Heart right ventricle (tissue), 16 donors: ENCODE measurements at regions not wholly inside any gene's neighbourhood (a gene's known extent, or its start where the extent isn't known, plus 50 kb on each side); places are given as distances from the start of the nearest gene placed in this dataset.

Experiments used
- ATAC-seq, 8 donors: fragments of 200-7000 bp; cut with Tn5 transposase; one replicate each; pipeline ENCODE4 v1.9.1; 2020; ENCODE audit warnings: mild to moderate bottlenecking in 8 of 8, moderate library complexity in 8 of 8, moderate number of reproducible peaks in 1 of 8
- DNase-seq, 2 donors: peaks; one replicate each; pipeline ENCODE4 v3.0.0-alpha.2; 2020
- H3K27ac ChIP-seq, 10 donors: fragments of 200-600 bp; sonication (generic) in 2 of 10; one replicate each; pipeline versions ENCODE4 v1.5.0 to v1.8.0; 2020 to 2022; ENCODE audit warnings: mild to moderate bottlenecking in 3 of 10
- H3K27me3 ChIP-seq, 7 donors: fragments of 200-600 bp; one replicate each; pipeline ENCODE4 v1.8.0; 2021 to 2022; ENCODE audit warnings: mild to moderate bottlenecking in 2 of 7
- H3K36me3 ChIP-seq, 9 donors: fragments of 200-600 bp; sonication (generic) in 1 of 9; one replicate each; pipeline versions ENCODE4 v1.5.0 to v1.8.0; 2020 to 2022; ENCODE audit warnings: mild to moderate bottlenecking in 2 of 9
- H3K4me1 ChIP-seq, 9 donors: fragments of 200-600 bp; sonication (generic) in 1 of 9; one replicate each; pipeline versions ENCODE4 v1.5.0 to v1.8.0; 2020 to 2022; ENCODE audit warnings: mild to moderate bottlenecking in 4 of 9
- H3K4me3 ChIP-seq, 10 donors: fragments of 200-600 bp; sonication (generic) in 2 of 10; one replicate each; pipeline versions ENCODE4 v1.5.0 to v1.8.0; 2020 to 2022; ENCODE audit warnings: mild to moderate bottlenecking in 7 of 10, moderate library complexity in 2 of 10
- H3K9me3 ChIP-seq, 11 donors: fragments of 200-600 bp in 10 of 11; sonication (generic) in 2 of 11; one replicate each; pipeline versions ENCODE4 v1.5.0 to v1.8.0; 2013 to 2022; ENCODE audit warnings: mild to moderate bottlenecking in 2 of 11, control low read depth in 1 of 11, moderate library complexity in 1 of 11
- CTCF ChIP-seq, 9 donors: fragments of 200-600 bp; sonication (generic) in 2 of 9; IDR thresholded peaks; one replicate each; pipeline versions ENCODE4 v1.5.0 to v1.8.0; 2021 to 2022; ENCODE audit warnings: antibody characterized with exemption in 9 of 9, mild to moderate bottlenecking in 5 of 9, moderate library complexity in 1 of 9
- WGBS, 2 donors: extraction: QIAGEN DNeasy Blood & Tissue Kit; methylation state at CpG; one replicate each; pipeline ENCODE4 v1.1.7; 2013; ENCODE audit warnings: inconsistent platforms in 1 of 2; 5-methylcytosine and 5-hydroxymethylcytosine counted together
- intact Hi-C, 10 donors: fragments of 100-400 bp; cut with DNase I; formaldehyde crosslinking; loops; one replicate each; pipeline versions ENCODE4 v1.11.1 to v1.14.2; 2022
- donor health status: Arrhythmogenic right ventricular cardiomyopathy.
- donor health status: ischemic (EF 13 %, LVEDD 7.1; RV severe dilation, severe dysfunction).
- donor health status: healthy with polysubstance abuse.
- donor health status: DM: no; HTN: yes; CAD: no.
- donor health status: DM: no; HTN: no; CAD: no.
- donor health status: ischemic (EF 25% LVEDD 6.9; RV normal size, moderate dysfunction).
- donor health status: ischemic (EF 25% LVEDD 5.7; RV mildly dilated, moderate dysfunction).
- donor health status: healthy.
- donor health status: DM: yes; HTN: yes; CAD: no.
- donor health status: Ischemic cardiomyopathy.
- donor health status: ischemic (EF 35%, LVEDD 5.7; RV mildly dilated, moderate dysfunction).
- donor health status: nonischemic (EF 11% LVEDD 7.7; RV severe dilation, severe dysfunction).
- donor health status: DM: yes; HTN: yes; CAD: no.
- donor health status: PGD.
- donor health status: ischemic (EF 29% LVEDD 5.4; RV normal size, mild dysfunction).
- donor health status: nonischemic (EF 23%, LVEDD 6.1; RV moderate dilation, normal function).

- Histone ChIP-seq H3K9me3 (peaks cover 0 to 7% (median 0%) of the 10 kb centered on the region in 11 donors), H3K27me3 (no peaks in the 10 kb centered on the region), H3K4me1 (no peaks in the 10 kb centered on the region), H3K27ac (no peak overlapping the region), H3K36me3 (no peaks in the 10 kb centered on the region), H3K4me3 (no peak overlapping the region)
- 86 to 91% methylated on average over 5 of the region's 5 CpGs for WGBS, 2 donors
- no peak for TF ChIP-seq CTCF (IDR thresholded peaks at IDR 0.05)
- DNase-seq (no peak), ATAC-seq (no peak)
- intact Hi-C loops = no loop called here
These were observed 619.2 kb upstream of the C16orf82 start for GRCh38 chr16:26447570-26447969.

- Histone ChIP-seq H3K27me3 (no peaks in the 10 kb centered on the region), H3K36me3 (no peaks in the 10 kb centered on the region), H3K4me3 (no peak overlapping the region), H3K9me3 (peaks cover 0 to 19% (median 5%) of the 10 kb centered on the region in 11 donors), H3K27ac (no peak overlapping the region), H3K4me1 (no peaks in the 10 kb centered on the region)
- DNase-seq = no peak
- 20 to 43% methylated on average over 1 of the region's 1 CpG for WGBS, 2 donors
- TF ChIP-seq CTCF (IDR thresholded peaks at IDR 0.05) = peak in 1 of 9 donors; percentile 20
- no peak for ATAC-seq
- intact Hi-C loops = loop anchor here in 1 of 10 donors (5.0 kb wide), 1 partner anchor 616 kb away; no protein-coding TSS in a partner anchor
These were observed 613.5 kb upstream of the C16orf82 start for GRCh38 chr16:26453215-26453614.

GRCh38 chr16:26454102-26454501, 612.6 kb upstream of the C16orf82 start:
- 74 to 75% methylated on average over 2 of the region's 2 CpGs for WGBS, 2 donors
- Histone ChIP-seq H3K4me1 (no peaks in the 10 kb centered on the region), H3K36me3 (no peaks in the 10 kb centered on the region), H3K27me3 (no peaks in the 10 kb centered on the region), H3K4me3 (no peak overlapping the region), H3K9me3 (peaks cover 0 to 16% (median 5%) of the 10 kb centered on the region in 11 donors), H3K27ac (no peak overlapping the region)
- no peak for TF ChIP-seq CTCF (IDR thresholded peaks at IDR 0.05)
- intact Hi-C loops = loop anchor here in 1 of 10 donors (5.0 kb wide), 1 partner anchor 617 kb away; no protein-coding TSS in a partner anchor
- ATAC-seq (no peak), DNase-seq (no peak)

GRCh38 chr16:26456074-26456473, 610.7 kb upstream of the C16orf82 start:
- peak in 6 of 8 donors; percentile 39 to 80 (median 48) for ATAC-seq
- whole genome bisulfite sequencing, 2 donors = 63 to 70% methylated on average over 8 of the region's 8 CpGs
- Histone ChIP-seq H3K4me1 (no peaks in the 10 kb centered on the region), H3K9me3 (peaks cover 0 to 16% (median 5%) of the 10 kb centered on the region in 11 donors), H3K27me3 (no peaks in the 10 kb centered on the region), H3K4me3 (no peak overlapping the region), H3K27ac (peak overlapping the region in 3 of 10 donors; percentile 31 to 61 (median 44)), H3K36me3 (no peaks in the 10 kb centered on the region)
- TF ChIP-seq CTCF (IDR thresholded peaks at IDR 0.05) = no peak
- intact Hi-C loops = no loop called here
- DNase-seq = peak in 1 of 2 donors; percentile 8
